ENCODE measurements at regions not wholly inside any gene's neighbourhood (a gene's known extent, or its start where the extent isn't known, plus 50 kb on each side); places are given as distances from the start of the nearest gene placed in this dataset.
A peak's percentile ranks its signal among the peaks of the same experiment; 100 is the strongest.

DNA sequence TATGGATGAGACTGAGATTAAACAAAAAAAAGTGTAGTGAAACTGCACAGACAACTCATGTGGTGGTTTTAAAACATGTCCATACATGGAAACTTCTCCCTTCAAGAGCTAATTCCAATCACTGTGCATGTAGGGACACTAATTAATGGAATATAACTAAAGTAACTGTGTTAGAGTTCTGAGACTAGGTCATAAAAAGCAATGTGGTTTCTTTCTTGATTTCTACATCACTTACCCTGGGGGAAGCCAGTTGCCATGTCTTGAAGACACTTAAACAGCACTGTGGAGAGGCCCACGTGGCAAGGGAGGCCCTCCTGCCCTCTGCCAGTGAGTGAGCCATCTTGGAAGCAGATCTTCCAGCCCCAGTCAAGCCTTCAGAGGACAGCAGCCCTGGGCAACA, 118.2 kb upstream of the DST start:
- H3K36me3 ChIP-seq, result no peaks in the 10 kb centered on the region
- TF ChIP-seq, protein P1, sequence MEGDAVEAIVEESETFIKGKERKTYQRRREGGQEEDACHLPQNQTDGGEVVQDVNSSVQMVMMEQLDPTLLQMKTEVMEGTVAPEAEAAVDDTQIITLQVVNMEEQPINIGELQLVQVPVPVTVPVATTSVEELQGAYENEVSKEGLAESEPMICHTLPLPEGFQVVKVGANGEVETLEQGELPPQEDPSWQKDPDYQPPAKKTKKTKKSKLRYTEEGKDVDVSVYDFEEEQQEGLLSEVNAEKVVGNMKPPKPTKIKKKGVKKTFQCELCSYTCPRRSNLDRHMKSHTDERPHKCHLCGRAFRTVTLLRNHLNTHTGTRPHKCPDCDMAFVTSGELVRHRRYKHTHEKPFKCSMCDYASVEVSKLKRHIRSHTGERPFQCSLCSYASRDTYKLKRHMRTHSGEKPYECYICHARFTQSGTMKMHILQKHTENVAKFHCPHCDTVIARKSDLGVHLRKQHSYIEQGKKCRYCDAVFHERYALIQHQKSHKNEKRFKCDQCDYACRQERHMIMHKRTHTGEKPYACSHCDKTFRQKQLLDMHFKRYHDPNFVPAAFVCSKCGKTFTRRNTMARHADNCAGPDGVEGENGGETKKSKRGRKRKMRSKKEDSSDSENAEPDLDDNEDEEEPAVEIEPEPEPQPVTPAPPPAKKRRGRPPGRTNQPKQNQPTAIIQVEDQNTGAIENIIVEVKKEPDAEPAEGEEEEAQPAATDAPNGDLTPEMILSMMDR (IDR thresholded peaks at IDR 0.05), result no peak
- ATAC-seq (ENCODE audit: insufficient number of reproducible peaks, low FRiP score, low read depth), result no peak
- no peak for DNase-seq (ENCODE audit: low spot score)
- no peaks in the 10 kb centered on the region for H3K27me3 ChIP-seq (replicated peaks; ENCODE audit: insufficient read depth)
- H3K27ac ChIP-seq, result no peak overlapping the region
- no peaks in the 10 kb centered on the region for H3K9me3 ChIP-seq
- no peak overlapping the region for H3K4me3 ChIP-seq
- H3K4me1 ChIP-seq (ENCODE audit: control insufficient read depth in 1 of 2, low read depth in 2 of 2), result peaks cover 42 to 62% of the 10 kb centered on the region in 2 donors

DNA sequence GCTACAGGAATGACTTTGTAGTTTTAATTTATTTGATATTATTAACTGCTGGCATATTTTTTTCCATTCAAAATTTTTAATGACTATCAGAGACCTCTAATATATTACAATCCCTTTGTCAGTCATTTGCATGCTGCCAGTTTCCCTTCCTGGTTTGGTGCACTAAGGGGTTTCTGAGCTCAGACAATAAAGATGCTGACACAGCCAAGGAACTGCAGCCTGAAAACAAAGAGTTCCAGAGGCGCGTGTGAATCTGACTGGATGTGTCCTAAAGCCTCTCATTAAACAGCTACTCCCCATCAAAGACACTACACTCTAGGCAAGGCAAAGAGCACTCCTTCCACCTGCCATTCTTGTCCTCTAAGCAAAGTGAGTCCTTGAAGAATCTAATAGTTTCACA, 116.8 kb upstream of the DST start:
- TF ChIP-seq, protein P1 (IDR thresholded peaks at IDR 0.05), result no peak
- Histone ChIP-seq H3K9me3 (no peaks in the 10 kb centered on the region), H3K4me1 (ENCODE audit: control insufficient read depth in 1 of 2, low read depth in 2 of 2) (peaks cover 45 to 67% of the 10 kb centered on the region in 2 donors), H3K36me3 (no peaks in the 10 kb centered on the region), H3K27ac (no peak overlapping the region), H3K4me3 (no peak overlapping the region), H3K27me3 (replicated peaks; ENCODE audit: insufficient read depth) (no peaks in the 10 kb centered on the region)
- no peak for ATAC-seq (ENCODE audit: insufficient number of reproducible peaks, low FRiP score, low read depth)
- no peak for DNase-seq (ENCODE audit: low spot score)

DNA sequence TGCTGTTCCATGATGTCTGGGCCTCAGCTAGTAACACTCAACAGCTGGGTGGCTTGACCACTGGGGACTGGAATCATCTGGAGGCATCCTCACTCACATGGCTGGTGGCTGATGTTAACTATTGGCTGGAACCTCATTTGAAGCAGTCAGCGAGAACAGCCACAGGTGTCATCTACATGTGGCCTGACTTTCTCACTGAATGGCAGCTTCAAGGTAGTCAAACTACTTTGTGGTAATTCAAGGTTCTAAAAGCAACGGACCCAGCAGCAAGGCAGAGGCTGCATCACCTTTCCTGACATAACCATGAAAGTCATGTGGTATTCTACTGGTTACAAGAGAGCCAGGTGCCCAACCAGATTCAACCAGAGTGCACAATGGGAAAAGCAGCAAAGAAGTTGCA, 115.9 kb upstream of the DST start:
- no peaks in the 10 kb centered on the region for H3K36me3 ChIP-seq
- no peak overlapping the region for H3K27ac ChIP-seq

DNA sequence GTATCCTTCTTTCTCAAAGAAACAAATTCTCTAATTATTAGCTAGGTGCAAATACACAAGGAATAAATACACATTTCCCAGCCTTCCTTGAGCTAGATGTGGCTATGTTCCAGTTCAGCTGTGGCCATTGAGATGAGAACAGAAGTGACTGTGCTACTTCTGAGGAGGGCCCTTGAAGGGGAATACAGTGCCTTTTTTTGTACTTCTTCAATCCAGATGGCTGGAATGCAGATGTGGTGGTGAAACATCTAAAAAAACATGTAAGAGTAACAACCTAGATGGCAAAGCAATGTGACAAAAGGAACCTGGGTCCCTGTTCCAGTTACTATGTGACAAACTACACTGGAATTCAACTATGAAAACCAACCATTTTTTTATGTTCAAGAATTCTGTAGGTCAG, 115.4 kb upstream of the DST start:
- TF ChIP-seq, protein P1 (IDR thresholded peaks at IDR 0.05), result no peak
- peak overlapping the region in 1 of 2 donors; percentile 48 for H3K27ac ChIP-seq
- no peaks in the 10 kb centered on the region for H3K36me3 ChIP-seq
- peaks cover 38 to 67% of the 10 kb centered on the region in 2 donors for H3K4me1 ChIP-seq (ENCODE audit: control insufficient read depth in 1 of 2, low read depth in 2 of 2)
- H3K27me3 ChIP-seq (replicated peaks; ENCODE audit: insufficient read depth), result no peaks in the 10 kb centered on the region
- DNase-seq (ENCODE audit: low spot score), result no peak
- ATAC-seq (ENCODE audit: insufficient number of reproducible peaks, low FRiP score, low read depth), result no peak
- H3K9me3 ChIP-seq, result no peaks in the 10 kb centered on the region
- H3K4me3 ChIP-seq, result no peak overlapping the region

More for the DNA sequence above, 115.9 kb upstream of the DST start:
- H3K9me3 ChIP-seq, result no peaks in the 10 kb centered on the region
- no peak for ATAC-seq (ENCODE audit: insufficient number of reproducible peaks, low FRiP score, low read depth)
- TF ChIP-seq, protein P1 (IDR thresholded peaks at IDR 0.05), result no peak
- H3K4me3 ChIP-seq, result no peak overlapping the region
- no peak for DNase-seq (ENCODE audit: low spot score)
- H3K27me3 ChIP-seq (replicated peaks; ENCODE audit: insufficient read depth), result no peaks in the 10 kb centered on the region
- H3K4me1 ChIP-seq (ENCODE audit: control insufficient read depth in 1 of 2, low read depth in 2 of 2), result peaks cover 42 to 67% of the 10 kb centered on the region in 2 donors

DNA sequence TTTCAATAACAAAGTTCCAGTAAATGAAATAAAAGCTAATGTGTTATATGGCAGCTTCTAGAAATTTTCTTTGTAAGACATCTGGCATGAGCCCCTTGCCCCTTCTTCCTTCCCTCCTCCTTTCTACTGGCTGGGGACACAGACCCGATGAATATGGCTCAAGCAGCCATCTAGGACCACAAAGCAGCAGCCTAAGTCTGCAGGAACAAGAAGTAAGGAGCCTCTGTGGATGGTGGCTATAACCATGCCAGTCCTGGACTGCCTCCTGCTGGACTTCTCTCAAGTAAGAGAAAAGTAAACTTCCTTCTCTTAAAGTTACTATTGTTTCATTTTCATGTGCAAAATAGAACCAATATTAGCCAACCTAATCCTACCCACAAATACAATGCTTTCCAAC, 114.9 kb upstream of the DST start:
- Histone ChIP-seq H3K27me3 (replicated peaks; ENCODE audit: insufficient read depth) (no peaks in the 10 kb centered on the region), H3K4me3 (peak overlapping the region; percentile 6), H3K36me3 (no peaks in the 10 kb centered on the region), H3K27ac (peak overlapping the region in 1 of 2 donors; percentile 48), H3K9me3 (no peaks in the 10 kb centered on the region), H3K4me1 (ENCODE audit: control insufficient read depth in 1 of 2, low read depth in 2 of 2) (peaks cover 37 to 67% of the 10 kb centered on the region in 2 donors)
- ATAC-seq (ENCODE audit: insufficient number of reproducible peaks, low FRiP score, low read depth) (no peak), DNase-seq (ENCODE audit: low spot score) (no peak)
- TF ChIP-seq, protein P1 (IDR thresholded peaks at IDR 0.05), result peak; percentile 31

Data from thoracic aorta (tissue), 2 donors.